Jurkat, Clone E6-1 (cell line): ENCODE measurements at regions not wholly inside any gene's neighbourhood (a gene's known extent, or its start where the extent isn't known, plus 50 kb on each side); places are given as distances from the start of the nearest gene placed in this dataset.
A peak's percentile ranks its signal among the peaks of the same experiment; 100 is the strongest.

Source experiments
- DNase-seq: peaks from one replicate; pipeline ENCODE4 v3.0.0-alpha.2; 2011; ENCODE audit warnings: low read depth, low spot score
- H3K4me3 ChIP-seq: 2 replicates; pipeline ENCODE4 v1.5.1; 2011; ENCODE audit warnings: mild to moderate bottlenecking, low read length, control low read depth, moderate library complexity

GRCh38 chr14:82182646-82183045 lies 649.0 kb upstream of the SEL1L start:
- no peak overlapping the region for H3K4me3 ChIP-seq
- DNase-seq, result no peak

GRCh38 chr14:82190742-82191141 lies 657.1 kb upstream of the SEL1L start:
- DNase-seq, result no peak

GRCh38 chr14:82192387-82192786 lies 658.7 kb upstream of the SEL1L start:
- DNase-seq, result no peak
- no peak overlapping the region for H3K4me3 ChIP-seq

More at GRCh38 chr14:82190742-82191141, 657.1 kb upstream of the SEL1L start:
- H3K4me3 ChIP-seq, result no peak overlapping the region

DNA sequence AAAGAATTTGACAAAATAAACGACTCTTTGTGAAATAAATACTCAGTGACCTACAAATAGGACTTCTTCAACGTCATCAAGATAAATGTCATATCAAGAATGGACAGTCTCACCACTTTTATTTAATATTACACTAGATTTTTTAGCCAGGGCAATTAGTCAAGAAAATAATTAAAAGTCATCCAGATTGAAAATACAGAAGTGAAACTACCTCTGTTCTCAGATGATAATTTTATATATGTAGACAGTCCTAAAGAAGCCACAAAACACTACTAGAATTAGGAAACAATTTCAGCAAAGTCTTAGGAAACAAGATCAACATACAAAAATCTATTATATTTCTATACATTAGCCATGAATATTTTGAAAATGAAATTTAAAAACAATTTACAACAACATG lies 689.6 kb upstream of the SEL1L start:
- no peak overlapping the region for H3K4me3 ChIP-seq
- no peak for DNase-seq

DNA sequence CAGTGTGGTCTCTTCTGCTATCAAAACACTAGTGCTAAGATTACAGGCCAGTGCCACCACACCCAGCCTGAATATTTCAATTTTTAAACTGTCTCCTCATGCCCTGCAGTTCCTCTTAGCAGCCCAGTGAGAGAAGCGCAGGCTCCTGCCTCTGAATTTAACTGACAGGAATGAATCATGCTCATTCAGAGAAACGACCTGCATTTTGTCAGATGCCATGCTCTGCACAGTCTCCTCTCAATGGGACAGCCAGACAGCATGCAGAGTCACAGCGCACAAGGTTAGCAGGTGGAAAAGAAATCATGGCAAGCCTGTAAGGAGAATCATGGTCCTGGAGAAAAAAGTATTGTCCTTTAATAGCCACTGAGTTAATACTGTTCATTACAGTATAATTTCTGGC lies 691.0 kb upstream of the SEL1L start:
- no peak for DNase-seq
- no peak overlapping the region for H3K4me3 ChIP-seq

DNA sequence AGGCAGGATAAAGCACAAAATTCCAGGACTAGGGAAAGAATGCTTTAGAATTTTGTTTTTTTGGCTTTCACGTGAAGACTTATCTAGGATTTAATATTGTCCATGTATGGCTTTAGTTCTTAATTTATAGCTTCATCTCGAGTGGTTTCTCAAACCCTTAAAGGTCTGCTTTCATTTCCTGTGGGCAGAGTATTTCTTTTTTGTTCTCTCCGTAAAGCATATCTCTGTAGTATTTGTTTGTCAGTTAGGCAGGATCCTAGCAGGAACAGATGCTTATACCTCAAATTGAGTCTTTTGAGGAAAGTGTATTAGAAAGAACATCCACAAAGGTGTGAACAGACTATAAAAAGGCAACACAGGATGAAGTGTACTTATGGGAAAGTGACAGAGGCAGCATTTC lies 697.1 kb upstream of the SEL1L start:
- no peak for DNase-seq
- no peak overlapping the region for H3K4me3 ChIP-seq

DNA sequence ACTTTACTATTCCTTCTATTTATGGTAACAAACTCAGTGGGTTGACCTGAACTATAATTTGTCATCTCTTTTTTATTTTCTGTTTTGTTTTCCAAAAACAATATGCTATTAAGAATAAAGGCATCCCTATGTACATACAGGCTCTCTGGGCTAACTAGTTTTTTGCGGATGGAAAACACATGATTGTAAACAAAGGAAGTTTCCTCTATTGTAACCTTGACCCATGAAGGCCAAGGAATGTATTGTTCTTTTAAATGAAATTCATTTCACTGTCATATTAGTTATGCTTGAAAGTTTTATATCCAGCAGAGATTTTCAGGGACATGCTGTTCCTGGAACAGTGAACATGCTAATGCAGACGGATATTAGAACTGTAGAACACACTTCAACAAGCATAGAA lies 705.0 kb upstream of the SEL1L start:
- no peak overlapping the region for H3K4me3 ChIP-seq
- DNase-seq, result no peak

DNA sequence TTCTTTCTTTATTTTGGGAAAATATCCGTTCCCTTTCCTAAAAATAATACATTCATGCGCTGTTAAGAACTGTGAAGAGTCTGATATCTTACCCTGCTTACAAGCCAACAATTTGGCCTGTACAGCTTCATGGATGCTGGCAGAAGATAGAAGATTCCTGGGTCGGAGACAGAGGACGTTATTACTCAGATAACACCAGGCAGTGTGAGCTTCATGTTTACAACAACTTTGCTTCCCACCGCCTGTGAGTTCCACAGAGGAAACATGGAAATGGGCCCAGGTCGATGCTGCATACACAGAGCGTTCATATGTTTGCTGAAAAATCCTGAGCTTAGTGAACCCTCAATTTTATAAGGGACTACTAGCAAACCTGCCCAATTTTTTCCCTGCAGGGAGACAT lies 705.6 kb upstream of the SEL1L start:
- DNase-seq, result no peak
- H3K4me3 ChIP-seq, result no peak overlapping the region

- no peak overlapping the region for H3K4me3 ChIP-seq
- no peak for DNase-seq
Measured at GRCh38 chr14:82244791-82245190, 711.1 kb upstream of the SEL1L start.

DNA sequence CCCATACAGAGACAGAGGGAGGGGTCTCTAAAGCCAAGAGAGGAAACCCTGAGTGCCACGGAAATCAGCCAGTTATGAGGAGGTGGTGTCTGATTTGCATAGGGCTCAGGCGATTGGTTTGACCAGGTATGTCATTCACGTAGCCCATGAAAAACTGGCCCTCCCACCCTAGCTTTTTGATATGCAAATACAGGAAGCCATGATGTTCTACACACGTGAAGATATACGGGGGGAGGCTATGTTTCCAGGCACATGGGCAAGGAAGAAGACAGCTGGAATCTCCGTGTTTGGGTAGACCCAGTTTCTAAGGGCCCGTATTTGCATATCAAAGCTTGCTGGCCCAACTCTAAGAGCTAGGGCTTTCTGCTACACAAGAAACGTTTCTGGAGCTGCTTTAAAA lies 717.8 kb upstream of the SEL1L start:
- H3K4me3 ChIP-seq, result no peak overlapping the region
- peak; percentile 3 for DNase-seq

DNA sequence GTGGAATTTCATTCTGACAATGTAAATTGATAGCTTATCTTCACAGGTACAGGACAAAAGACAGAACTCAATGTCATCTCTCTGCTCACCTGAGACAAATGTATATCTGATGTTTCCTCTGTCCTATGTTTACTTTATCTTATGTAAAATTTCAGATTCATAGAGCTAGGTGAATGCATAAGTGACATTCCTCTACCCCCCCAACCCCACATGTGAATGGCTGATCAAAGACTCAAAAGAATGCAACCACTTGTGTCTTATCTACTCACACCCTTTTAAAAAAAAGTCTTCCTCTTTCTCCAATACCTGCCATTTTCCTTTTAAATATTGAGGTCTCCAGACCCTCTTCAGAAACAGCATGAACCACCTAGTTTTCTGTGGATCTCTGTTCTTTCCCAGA lies 736.6 kb upstream of the SEL1L start:
- DNase-seq, result no peak
- no peak overlapping the region for H3K4me3 ChIP-seq

DNA sequence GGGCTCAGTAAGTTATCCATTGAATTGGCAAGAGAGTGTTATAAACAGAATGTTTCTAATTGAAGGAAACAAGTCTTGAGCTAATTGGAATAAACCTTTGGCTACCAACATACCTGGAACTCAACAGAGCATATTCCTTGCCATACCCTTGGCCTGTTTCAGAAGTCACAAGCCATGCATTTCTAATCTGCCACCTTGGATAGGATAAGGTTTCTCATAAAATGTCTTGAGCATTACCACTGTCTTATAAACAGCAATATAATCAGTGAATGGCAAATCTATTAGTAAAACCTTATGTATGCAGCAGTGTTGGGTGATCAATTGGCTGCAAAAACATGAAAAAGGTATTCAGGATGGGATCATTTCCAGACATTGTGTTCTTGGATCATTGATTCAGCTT lies 765.2 kb upstream of the SEL1L start:
- DNase-seq, result no peak
- no peak overlapping the region for H3K4me3 ChIP-seq

DNA sequence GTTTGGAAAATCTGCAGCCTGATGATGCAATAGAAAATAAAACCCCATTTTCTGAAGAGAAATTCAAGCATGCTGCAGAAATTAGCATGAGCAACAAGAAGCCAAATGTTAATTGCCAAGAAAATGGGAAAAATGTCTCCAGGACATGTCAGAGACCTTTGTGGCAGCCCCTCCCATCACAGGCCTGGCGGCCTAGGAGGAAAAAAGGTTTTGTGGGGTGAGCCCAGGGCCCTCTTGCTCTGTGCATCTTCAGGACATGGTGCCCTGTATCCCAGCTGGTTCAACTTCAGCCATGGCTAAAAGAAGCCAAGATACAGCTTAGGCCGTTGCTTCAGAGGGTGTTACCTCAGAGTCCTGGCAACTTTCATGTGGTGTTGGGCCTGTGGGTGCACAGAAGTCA lies 775.5 kb upstream of the SEL1L start:
- no peak overlapping the region for H3K4me3 ChIP-seq
- DNase-seq, result no peak

DNA sequence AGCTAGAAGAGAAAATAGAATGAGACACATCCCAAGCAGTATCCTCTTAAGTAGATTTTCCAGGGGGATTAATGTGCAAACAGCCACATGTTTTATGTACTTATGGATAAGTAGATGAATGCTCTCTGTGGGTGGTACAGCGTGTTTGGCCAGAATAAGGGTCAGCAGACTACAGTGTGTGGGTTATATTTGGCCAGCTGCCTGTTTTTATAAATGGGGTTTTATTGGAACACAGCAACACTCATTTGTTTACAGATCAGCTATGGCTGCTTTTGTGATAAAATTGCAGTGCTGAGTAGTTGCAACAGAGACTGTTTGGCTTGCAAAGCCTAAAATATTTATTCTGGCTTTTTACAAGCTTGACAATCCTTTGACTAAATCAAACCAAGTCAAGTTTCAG lies 780.2 kb upstream of the SEL1L start:
- DNase-seq, result no peak

DNA sequence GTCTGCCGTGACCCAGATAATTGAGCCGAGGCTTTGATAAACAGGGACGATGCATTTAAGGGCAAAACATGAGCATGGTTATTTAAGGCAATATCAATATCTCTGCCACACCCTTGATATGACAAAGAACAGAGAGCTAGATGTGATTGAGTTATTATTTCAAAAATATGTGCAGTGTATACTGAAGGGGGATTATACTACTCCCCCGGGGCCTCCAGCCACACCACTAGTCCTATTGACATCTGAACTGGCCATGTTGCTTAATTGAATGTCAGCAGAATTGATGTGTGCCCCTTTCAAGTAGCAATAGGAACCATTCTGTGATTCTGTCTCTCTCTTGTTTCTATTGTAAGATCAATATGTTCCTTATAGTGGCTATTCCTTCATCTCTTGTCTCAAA lies 794.8 kb upstream of the SEL1L start:
- no peak for DNase-seq
- H3K4me3 ChIP-seq, result no peak overlapping the region

More for the DNA sequence above, 780.2 kb upstream of the SEL1L start:
- no peak overlapping the region for H3K4me3 ChIP-seq

DNA sequence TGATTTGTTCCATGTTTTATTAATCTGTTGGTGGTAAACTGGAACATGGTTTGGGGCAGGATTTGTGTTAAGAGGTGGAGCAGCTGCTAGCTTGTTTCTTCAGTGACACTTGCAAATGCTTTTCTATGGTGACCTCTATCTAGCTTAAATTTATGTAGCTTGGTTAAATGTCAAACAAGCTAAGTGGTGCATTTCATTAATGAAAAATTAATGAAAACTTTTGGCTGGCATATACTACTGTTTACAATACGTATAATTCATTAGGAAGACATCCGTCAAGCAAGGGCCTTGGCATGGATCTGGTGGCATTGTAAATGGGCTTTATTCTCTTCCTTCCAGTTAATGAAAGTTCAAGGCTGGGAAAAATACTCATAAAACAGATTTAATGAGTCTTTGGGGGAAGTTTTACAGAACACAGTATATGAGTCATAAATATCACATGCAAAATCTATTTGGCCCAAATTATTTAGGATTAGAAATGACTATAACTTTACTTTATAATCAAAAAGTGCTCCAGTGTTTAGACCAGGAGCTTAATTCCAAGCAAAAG lies 807.7 kb upstream of the SEL1L start:
- no peak overlapping the region for H3K4me3 ChIP-seq
- no peak for DNase-seq

DNA sequence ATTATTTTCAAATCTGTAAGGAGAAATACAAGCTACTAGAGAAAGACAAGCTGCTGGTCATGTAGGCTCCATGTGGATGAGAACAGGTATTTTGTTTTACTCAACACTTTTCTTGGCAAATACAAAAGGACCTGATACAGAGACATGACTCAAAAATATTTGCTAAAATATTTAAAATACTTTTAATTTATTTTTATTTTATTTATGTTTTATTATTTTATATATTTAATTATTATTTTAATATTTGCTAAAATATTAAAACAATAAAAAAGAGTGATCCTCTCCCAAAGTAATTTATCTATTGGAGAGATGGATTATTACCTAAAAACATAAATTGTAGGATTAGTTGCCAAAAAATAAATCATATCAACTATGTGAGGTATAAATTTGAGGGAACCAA lies 808.9 kb upstream of the SEL1L start:
- DNase-seq, result no peak
- H3K4me3 ChIP-seq, result no peak overlapping the region

DNA sequence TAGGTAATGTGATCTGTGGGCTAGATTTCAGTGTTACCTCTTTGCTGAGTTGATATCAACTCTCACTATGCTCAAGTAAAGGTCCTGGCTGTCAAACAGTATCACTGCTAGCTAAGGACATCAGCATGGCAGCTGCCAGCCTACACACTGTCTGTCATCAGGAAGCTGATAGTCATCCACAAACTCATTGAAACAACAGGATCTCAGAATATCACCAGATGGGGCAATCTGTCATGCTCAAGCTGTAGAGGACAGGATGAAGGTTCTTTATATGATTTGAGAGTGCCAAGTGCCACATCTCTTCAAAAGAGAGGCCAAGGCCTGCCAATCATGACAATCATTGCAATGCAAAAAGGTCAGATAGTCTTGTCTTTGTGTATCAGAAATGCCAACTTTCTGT lies 811.5 kb upstream of the SEL1L start:
- H3K4me3 ChIP-seq, result no peak overlapping the region
- DNase-seq, result no peak

DNA sequence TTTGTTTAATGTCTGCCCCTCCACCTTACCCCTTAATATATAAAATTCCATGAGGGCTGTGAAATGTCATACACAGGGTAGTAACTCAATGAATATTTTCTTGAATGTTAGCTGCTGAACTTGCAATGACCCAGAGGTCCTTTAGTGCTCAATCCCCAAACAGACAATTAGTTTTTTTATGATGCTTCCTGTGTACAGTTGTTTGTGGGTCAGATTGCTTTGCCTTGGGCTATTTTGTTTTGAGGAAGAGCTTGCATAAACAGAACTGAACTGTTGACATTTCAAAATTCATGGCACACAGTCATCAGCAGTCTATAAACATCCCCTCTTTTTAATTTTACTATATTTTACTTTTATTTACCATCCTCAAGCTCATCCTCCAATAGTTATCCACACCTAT lies 820.5 kb upstream of the SEL1L start:
- H3K4me3 ChIP-seq, result no peak overlapping the region
- DNase-seq, result no peak

DNA sequence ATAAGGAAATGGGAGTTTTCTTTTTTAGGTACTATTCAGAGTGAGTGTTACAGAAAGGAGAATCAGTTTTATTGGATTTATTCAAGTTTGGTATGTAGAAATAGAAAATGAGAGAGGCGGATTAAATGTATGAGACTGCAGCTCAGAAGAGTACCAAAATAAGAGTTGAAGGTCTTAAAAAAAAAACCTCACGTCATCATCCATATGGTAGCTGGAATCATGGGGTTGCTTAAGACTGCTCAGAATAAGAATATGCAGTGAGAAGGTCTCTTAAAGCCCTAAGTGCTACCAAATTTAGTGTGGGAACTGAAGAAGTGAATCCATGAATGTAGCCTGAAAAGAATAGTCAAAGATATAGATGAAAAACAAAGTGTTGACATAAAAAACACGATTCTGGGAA lies 825.5 kb upstream of the SEL1L start:
- no peak overlapping the region for H3K4me3 ChIP-seq
- no peak for DNase-seq

DNA sequence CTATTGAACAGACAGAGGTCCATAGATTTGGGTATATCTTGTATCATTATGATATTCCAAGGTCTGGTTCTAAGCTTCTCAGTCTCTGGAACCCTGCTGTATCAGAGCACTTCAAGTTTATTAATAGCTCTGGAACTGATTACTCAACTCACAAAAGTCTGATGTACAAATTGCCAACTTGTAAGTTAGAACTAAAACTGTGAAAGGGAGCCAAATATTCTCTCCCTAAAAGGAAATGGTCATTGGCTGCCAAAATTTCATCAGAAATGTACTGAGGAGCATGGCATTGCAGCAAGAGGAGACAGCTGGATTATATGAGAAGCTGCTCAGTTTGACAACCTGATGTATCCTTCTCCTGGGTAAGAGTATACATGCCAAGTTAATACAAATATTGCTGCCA lies 828.8 kb upstream of the SEL1L start:
- H3K4me3 ChIP-seq, result no peak overlapping the region
- no peak for DNase-seq

- no peak for DNase-seq
- H3K4me3 ChIP-seq, result no peak overlapping the region
Measured at GRCh38 chr14:82365471-82365870, 831.8 kb upstream of the SEL1L start.
